Hippocampal formation (tissue), 2 donors: ENCODE measurements at regions not wholly inside any gene's neighbourhood (a gene's known extent, or its start where the extent isn't known, plus 50 kb on each side); places are given as distances from the start of the nearest gene placed in this dataset.

Experiments
- DNase-seq, 2 donors: peaks; one replicate each; lab custom pipeline; 2025; lab: John Stamatoyannopoulos, UW

DNA sequence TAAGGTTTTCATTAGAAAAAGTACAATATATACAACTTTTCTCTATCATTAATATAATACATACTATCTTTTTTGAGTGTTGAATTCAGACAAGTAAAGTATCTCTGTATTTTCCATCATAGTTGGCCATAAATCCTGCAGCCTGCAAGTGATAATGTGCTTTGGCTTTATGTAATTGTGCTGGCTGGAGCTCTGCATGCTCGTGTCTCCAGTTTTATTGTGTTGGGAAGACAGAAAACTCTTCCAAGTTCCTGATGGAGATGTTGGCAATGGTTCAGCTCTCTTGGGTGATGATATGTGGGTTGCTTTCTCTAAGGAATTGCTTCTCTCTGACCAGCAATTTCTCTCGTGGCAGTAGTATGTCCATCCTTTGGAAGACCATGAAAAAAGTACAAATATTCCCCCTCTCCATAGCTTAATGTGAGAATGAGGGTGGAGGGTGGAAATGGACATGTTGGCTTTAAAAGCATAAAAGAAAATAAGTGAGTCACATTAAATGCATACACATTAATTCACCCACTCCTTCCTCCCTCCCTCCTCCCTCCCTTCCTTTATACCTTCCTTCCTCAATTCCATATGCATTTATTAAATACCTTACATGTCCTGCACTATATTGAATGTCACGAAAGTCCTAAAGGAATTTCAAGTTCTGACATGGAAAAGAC, 344.2 kb downstream of the MTX2 start:
- DNase-seq = no peak

DNA sequence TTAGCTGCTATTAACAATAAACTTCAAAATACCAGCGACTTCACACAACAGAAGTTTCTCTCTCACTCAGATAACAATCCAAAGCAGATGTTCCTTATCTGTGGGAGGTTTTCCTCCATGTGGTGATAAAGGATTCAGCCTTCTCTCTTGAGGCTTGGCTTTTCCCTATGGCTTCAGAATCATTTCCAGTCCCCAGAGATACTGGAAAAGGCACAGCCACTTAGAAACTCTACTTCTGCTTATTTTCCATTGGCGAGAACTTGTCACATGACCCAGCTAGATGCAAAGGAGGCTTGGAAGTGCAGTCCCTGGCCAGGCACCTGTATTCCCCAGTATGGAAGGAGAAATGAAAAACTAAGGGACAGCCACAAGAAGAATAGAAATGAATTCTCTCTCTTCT, 344.8 kb downstream of the MTX2 start:
- DNase-seq = no peak

DNA sequence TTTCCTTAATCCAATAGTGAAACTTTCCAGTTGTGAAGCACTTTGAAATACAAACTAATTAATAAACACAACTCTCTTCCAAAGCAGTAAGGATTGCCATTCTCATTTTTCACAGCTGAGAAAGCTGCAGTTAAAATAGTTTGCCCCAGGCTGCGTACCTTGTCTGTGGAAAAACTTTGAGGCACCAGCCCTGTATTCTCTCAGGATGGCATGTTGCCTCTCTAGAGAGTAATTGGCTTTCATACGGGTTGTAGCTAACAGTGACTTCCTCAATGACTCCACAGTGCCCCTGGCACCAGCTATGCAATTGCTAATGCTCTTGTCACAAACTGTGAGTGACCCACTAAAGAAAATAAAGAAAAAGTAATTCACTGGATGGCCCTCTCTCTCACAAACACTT, 345.7 kb downstream of the MTX2 start:
- DNase-seq = no peak

DNA sequence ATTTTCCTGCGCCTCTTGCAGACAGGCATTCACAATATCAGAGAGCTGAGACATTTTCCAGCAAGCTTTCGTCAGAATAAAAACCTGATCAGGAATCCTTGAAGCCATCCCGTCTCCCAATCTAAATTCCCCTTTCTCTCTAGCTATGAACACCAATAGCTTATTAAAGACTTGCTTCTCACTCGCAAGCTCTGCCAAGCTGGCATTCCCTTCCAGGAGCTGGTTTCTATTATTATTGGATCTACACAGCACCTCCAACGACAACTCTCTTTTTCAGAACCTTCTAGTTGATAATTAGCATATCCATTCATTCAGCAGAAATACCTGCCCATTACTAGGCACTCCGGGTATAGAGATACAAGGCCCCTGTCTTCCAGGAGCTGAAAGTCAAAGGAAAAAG, 350.3 kb downstream of the MTX2 start:
- DNase-seq = no peak

DNA sequence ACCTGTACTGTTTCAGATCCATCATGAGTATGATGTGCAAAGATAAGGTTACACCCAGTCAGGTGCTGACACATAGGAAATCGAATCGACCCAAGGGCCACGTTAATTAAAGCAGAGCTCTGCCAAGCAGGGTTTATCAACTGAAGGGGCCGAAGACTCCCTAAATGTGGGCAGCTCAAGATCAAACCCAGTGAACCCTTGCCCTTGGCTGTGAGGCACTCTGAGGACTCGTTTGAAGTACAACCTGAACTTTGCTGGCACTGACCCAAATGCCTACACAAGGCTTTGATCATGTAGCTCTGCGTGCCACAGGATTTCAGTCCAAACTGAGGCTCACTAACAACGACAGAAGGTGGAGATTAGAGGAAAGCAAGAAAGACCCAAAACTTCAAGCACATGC, 352.1 kb downstream of the MTX2 start:
- no peak for DNase-seq

DNA sequence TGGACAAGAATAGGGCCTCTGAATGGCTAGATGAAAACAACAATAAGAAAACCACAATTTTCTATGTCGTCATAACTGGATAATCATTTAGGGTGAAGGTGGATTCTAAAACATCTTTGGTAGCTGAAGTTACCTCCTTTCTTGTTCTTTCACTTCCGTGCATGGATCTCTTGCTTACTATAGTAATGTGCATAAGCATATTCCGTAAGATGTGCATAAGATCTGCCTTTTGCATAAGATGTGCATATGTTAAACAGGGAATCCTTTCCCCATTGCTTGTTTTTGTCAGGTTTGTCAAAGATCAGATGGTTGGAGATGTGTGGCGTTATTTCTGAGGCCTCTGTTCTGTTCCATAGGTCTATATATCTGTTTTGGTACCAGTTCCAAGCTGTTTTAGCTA, 353.6 kb downstream of the MTX2 start:
- no peak for DNase-seq

DNA sequence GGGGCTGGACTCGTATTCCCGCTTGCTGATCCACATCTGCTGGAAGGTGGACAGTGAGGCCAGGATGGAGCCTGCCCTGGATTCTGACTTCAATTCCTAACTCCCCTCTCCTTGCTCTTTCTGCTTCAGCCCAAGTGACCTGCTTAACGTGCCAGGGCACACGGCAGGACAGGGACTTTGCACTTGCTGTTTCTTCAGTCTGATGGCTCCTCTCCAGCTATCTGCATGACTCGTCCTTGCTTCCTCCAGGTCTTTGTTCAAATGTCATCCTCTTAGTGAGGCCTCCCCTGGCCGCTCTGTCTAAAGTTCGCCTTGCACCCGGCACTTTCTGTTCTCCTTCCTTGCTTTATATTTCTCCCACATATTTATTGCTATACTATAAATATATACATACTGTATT, 357.6 kb downstream of the MTX2 start:
- DNase-seq = no peak

DNA sequence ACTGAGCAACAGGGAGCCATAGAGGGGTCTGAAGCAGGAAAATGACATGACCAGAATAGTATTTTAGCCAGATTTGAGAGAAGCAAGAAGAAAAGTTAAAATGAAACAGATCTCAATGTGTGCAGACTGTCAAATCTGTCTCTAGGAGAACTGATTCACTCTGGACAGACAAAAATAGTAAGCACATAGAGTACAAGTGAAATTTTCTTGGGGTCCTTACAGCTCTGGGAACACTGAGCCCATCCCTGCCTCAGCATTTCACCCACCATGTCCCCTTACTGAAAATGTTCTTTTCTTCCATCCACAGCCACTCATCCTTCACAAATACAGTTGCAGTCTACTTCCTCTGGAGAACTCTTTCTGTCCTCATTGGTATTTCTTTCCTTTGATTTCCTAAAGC, 359.2 kb downstream of the MTX2 start:
- no peak for DNase-seq

DNA sequence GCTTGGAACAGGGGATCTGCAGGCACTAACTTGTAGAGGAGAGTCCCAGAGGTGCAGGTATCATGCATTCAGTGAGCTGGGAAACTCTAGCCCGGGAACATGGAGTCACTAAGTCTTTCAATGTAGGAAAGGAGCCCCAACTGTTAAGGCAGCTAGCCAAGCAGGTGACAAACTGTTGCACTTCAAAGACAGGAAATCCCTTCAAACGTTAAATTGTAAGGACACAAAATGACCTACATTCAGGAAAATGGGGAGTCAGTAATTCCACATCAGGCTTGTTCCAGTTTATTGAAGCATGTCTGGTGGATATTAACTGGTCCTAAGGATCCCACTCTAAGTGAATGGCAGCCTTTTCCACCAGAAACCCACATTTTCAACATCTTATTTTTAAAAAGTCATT, 364.5 kb downstream of the MTX2 start:
- DNase-seq = no peak

DNA sequence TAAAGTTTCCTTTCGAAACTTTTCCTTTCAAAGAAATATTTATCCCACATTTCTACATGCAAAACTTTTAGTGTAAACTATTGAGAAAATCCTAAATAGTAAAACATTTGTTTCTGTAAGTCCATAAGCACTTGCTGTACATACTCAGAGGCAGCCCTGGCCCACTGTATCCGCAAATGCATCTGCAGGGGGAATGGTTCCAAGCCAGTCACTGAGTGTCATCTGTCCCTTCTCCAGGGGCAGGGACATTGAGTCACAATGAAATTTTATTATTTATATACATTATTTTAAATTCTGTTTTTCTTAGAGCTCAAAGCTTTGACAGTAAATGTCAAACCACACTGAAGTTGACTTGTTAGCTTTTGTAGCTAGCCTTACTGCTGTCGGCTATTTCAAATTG, 367.2 kb downstream of the MTX2 start:
- DNase-seq = no peak

DNA sequence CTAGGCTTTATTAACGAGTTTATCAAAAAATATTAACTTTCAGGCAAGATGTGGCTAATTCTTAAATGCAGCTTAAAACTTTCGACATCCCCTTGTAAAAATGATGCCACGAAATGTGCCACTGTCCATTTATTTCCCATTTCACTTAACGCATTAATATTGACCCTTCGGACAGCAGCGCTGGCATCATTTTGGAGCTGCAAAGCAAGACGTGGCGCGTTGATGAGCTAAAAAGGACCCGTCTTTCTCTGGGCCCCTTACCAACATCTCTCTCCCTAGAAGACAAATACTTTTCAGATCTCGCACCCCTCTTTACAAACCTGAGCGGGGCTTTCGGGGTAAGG, 367.9 kb downstream of the MTX2 start:
- no peak for DNase-seq

DNA sequence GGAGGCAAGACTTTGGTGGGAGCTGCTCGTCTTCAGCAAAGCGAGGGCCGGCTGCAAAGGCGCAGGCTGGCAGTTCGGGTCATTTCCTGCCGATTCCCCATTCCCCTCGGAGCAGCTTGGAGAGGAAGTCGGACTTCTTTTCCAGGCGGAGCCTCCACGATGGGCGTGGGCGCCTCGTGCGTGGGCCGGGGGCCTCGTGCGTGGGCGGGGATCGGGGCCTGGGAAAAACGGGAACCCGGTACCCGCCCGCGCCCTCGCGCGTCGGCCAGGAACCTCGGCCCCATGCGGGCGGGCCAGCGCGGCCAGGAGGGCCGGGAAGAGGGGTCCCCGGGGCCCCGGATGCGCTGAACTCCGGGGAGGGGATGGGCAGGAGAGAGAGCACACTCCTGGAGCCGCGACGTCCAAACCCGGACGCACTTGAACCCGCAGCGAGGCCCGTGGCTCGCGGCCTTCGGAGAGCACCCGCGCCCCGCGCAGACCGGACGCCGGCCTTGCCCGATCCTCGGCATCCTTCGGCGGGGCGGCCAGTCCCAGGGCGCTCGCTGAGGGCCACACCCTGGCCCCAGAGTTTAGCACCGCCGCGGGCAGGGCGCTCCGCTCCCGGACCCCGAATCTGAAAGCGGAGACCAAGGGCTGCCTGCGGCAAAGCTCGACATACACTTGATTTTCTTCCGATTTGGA, 368.4 kb downstream of the MTX2 start:
- peak in 1 of 2 donors; percentile 1 for DNase-seq

DNA sequence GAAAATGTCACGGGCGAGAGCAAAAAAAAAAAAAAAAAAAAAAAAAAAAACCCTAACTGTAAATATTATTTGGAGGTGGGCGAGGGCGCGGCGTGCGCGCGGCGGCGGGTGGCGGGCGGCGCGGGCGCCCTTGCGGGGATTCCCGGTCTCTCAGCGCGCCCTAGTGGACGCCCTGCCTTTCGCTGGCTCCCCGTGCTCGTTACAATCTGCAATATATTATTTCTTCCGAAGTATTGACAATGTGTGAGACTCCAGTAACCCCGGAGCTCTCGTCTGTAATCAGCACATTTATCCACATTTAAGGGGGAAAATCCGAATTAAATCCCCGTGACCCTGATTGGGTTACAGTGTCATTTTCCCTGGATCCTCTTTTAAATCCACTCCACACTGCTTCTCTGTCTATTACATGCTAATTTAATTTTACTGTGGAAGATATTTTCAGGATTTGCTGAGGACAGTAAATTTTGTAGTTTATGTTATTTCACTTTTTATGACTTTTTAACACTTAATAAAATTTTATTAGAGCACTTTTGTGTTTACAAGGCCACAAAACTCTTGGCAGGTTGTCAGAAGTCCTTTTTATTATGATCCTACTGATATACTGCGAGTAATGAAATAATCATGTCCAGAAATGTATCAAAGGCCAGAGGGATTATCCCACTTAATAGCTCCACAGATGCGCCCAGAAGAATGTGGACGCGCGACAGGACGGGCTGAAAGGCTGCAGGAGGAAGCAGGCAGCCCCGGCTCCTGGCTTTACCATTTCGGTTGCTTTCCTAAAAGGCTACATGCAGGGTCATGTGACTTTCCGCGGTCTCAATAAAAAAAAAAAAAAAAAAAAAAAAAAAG, 369.1 kb downstream of the MTX2 start:
- peak; percentile 26 to 34 for DNase-seq

DNA sequence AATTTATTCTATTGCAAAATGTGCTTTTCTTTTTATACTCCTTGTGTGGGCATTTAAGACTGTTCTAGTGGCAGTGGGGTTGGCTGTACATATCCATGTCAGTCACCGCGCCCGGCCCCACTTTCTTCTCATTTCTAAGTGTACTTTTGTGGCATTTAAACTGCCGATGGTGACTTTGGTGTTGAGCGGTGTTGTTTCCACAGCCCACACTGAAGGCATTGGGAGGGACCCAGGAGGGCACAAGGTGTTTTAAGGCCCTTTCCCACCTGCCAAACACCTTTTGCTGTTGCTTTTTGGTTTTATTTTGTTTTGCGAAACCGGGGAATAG, 369.7 kb downstream of the MTX2 start:
- DNase-seq = no peak

DNA sequence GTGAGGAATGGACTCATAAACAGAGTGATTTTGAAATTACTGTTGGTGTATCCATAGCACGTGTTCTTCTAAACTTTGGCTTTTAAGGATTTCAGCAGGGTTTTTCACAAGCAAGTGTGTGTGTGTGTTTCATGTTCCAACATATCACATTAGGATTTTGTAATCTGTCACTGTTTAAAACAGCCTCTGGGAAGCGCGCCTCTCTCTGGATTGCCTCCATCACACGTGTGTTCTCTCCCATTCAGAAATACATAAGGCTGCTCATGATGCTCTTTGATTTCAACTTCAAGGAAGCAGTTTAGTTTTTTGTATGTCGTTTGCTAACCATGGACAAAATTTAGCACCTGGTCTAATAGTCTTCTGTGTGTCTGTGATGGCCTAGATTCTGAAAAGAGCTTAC, 370.4 kb downstream of the MTX2 start:
- no peak for DNase-seq

DNA sequence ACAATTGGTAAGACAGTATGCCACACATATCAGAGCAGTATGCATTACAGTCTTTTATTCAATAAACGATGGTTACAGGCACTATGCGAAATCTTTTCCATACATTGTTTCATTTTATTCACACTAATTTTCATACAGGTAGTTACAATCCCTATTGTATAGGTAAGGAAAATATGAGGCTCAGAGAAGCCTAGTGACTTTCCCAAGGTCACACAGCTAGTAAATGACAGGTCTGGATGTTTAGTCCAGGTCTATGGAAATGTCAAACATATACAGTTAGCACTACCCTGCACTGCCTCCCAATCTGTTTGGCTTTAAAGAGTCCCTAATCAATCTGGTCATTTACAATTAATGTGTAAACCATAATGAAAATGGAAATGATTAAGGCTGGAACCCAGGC, 372.2 kb downstream of the MTX2 start:
- DNase-seq = no peak

DNA sequence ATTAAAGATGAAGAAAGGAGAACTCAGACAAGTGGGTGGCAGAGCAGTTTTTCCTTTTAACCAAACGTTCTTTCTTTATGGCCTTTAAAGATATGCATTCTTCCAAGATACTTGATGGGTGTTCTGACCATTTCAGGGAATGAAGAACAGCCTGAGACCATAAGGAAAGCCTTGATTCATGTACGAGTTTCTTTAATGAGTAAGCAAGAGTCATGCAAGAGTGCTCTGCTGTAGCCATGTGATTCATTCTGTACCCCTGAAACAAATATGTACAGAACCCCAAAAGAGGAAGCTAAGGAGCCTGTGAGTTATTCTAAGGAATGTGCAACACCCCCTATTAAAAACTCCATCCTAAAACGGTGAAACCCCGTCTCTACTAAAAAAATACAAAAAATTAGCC, 372.8 kb downstream of the MTX2 start:
- DNase-seq = no peak

DNA sequence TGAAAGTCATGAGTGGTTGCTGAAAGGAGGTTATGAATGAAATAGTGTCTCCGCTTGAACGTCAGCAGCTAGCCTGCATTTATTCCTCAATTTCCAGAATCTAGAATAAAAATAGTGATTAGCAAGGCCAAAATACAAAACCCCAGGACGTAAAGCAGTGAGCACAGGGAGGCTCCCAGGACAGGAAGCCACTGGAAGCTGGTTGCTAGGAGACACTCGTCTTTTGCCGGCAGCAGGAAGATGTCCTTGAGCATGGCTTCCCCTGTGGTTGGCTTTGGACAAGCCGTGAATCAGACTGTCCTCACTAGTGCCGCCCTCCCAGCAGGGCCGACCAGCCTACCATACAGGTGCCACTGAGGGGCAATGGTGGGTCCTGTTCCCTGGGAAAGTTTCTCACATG, 374.4 kb downstream of the MTX2 start:
- DNase-seq = no peak

DNA sequence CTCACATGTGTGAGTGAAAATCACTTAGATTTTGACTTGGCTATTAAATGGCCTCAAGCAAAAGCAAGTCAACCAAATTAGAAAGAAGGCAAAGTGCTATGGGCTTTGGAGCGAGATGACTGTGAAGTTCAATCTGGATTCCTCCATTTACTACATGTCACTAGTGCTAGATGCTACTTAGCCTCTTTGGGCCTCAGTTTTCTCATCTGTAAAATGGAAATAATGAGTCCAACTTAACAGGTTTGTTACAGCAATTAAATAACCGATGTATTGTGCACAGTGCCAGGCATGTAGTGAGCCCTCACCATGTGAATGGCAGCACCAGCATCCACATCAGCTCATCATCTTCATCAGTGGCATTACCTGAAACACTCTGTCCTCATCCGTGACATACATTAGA, 376.3 kb downstream of the MTX2 start:
- no peak for DNase-seq

DNA sequence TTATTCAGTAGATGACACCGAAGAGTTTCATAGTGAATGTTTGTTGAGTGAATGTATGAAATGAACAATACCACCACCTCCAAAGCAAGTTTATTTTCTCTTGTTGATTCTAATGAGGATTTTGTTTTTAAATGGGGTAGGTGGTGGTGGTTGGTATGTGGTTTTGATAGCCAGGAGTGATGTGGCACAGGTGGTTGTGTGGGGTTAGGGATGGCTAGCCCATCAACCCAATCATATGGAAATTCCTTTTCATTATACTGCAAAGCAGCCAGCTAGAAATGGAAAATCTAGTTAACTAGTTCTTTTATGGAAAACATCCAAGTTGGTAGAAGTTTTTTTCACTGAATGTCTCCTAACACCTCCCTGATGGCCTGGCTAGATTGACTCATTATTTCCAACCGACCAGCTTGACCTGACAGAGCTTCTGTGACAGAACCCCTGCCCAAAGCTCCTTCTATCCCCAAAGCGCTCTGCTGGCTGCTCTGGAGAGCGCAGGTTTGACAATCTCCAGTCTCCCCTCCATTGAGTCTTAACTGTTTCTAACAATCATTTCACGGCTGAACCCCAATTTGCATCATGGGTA, 376.9 kb downstream of the MTX2 start:
- DNase-seq = no peak

DNA sequence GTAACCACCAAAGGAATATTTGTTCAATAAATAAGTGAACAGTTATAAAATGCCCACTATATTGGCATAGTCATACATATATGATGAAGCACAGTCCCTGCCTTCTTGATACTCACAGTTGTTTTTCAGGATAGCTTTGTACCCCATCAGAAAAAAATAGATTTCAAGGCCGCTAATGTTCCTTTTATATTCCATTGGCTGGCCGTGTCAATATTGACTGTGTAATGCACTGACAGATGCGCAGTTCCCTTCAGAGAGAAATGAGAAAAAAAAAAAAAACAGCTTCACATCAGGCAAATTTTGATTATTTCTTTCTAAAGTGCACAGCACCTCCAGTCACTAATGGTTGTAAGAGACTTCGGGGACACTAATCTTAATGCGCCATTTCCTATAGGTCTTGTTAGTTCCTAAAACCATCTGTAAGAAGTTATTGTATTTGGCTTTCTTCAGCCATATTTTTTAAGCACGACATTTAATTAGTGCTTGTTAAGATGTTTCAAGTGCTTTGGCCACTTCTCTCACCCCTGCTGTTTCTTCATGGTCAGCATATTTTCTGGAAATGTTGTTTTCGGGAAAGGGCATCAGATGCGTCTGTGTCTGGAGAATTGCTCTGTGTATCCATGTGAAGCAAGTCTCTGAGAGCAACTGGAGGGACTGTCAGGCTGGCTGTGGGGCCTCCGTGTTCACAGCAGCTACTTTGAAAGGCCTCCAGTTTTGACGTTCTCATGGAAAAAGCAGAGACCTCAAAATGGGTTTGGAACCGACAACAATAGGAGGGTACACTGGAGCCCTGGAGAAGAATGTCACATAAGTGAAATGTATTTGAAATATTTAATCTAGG, 378.3 kb downstream of the MTX2 start:
- DNase-seq = no peak

DNA sequence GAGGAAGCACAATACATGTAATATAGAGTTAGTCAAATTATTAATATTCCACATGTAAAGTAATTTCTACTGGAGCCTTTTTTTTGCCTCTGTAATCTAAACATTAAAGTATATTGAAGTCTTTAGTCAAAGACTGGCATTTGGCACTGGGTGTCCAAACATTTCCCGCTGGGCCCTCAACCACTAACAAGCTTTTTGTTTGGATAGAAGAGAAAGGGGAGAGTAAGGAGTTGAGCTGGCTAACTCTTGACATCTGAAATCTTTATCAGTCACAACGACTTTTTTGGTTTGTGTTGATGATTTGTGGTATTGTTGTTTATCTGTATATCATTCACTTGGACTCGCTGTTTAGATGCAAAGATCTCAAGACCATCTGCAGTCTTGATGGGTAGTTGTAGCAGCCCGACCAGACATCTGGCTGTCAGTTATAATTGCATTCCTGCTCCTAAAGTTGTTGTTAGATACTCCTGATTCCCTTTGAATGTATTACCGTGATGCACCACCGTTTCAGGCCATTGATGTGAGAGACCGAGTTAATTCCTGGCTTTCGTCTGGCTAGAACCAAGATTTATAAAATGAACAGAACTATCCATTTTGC, 379.6 kb downstream of the MTX2 start:
- DNase-seq = no peak
